Bronchial epithelial cell (primary cell): ENCODE measurements at regions not wholly inside any gene's neighbourhood (a gene's known extent, or its start where the extent isn't known, plus 50 kb on each side); places are given as distances from the start of the nearest gene placed in this dataset.
"Not testable (repeated sequence)": the region's sequence is repeated elsewhere in the genome, so short reads cannot be mapped to it uniquely, and the experiment has no call there.

ENCODE experiments used
- DNase-seq: peaks from one replicate; pipeline ENCODE4 v3.0.0-alpha.2; 2010; ENCODE audit warnings: low read depth
- FAIRE-seq: peaks from 2 replicates; lab custom pipeline; 2011; peaks lifted over from hg19 to GRCh38; lab: Jason Lieb, UNC
- H3K27me3 ChIP-seq: 2 replicates; pipeline ENCODE4 v1.5.1; 2011; ENCODE audit warnings: low read length; ENCODE audit not compliant: control insufficient read depth, insufficient read depth
- H3K36me3 ChIP-seq: 2 replicates; pipeline ENCODE4 v1.5.1; 2011; ENCODE audit warnings: low read length; ENCODE audit not compliant: control insufficient read depth, insufficient read depth
- H3K4me3 ChIP-seq: 2 replicates; pipeline ENCODE4 v1.5.1; 2011; ENCODE audit warnings: mild to moderate bottlenecking, low read depth, low read length, control low read depth
- TF ChIP-seq, protein P1 (sequence below): IDR thresholded peaks from 2 replicates; pipeline ENCODE4 v1.5.1; 2011; ENCODE audit warnings: mild to moderate bottlenecking, moderate library complexity, low read length, control low read depth, inconsistent platforms; ENCODE audit not compliant: insufficient read depth, severe bottlenecking

- H3K36me3 ChIP-seq, result no peaks in the 10 kb centered on the region
- TF ChIP-seq, protein P1, sequence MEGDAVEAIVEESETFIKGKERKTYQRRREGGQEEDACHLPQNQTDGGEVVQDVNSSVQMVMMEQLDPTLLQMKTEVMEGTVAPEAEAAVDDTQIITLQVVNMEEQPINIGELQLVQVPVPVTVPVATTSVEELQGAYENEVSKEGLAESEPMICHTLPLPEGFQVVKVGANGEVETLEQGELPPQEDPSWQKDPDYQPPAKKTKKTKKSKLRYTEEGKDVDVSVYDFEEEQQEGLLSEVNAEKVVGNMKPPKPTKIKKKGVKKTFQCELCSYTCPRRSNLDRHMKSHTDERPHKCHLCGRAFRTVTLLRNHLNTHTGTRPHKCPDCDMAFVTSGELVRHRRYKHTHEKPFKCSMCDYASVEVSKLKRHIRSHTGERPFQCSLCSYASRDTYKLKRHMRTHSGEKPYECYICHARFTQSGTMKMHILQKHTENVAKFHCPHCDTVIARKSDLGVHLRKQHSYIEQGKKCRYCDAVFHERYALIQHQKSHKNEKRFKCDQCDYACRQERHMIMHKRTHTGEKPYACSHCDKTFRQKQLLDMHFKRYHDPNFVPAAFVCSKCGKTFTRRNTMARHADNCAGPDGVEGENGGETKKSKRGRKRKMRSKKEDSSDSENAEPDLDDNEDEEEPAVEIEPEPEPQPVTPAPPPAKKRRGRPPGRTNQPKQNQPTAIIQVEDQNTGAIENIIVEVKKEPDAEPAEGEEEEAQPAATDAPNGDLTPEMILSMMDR, result no peak
- H3K27me3 ChIP-seq, result no peaks in the 10 kb centered on the region
- H3K4me3 ChIP-seq, result no peak overlapping the region
- DNase-seq (no peak), FAIRE-seq (no peak)
Observed at GRCh38 chr11:25225078-25225477, 728.2 kb downstream of the LUZP2 start.

DNA sequence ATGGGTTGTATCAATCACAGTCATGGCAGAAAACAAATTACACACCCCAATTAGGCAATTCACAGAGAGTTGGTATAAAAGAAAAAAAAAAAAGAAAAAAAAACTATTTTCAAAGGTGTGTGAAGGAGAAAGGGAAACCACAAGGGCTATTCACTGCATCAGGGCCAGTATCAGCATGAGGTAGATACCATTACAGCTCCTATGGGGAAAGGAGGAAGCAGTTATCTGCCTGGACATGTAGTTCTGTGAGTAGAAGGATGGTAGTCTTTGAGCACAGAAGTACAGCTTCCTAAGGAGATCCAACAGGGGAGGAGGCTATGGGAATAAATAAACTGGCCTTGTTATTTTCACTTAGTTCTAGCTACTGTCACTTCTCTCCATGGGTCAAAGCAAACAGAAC is 746.1 kb downstream of the LUZP2 start:
- TF ChIP-seq, protein P1, result no peak
- no peaks in the 10 kb centered on the region for H3K27me3 ChIP-seq
- H3K4me3 ChIP-seq, result no peak overlapping the region
- DNase-seq (peak; percentile 94), FAIRE-seq (no peak)
- no peaks in the 10 kb centered on the region for H3K36me3 ChIP-seq

- TF ChIP-seq, protein P1, result no peak
- FAIRE-seq (no peak), DNase-seq (no peak)
- Histone ChIP-seq H3K4me3 (no peak overlapping the region), H3K27me3 (no peaks in the 10 kb centered on the region), H3K36me3 (no peaks in the 10 kb centered on the region)
Observed at GRCh38 chr11:25244126-25244525, 747.3 kb downstream of the LUZP2 start.

DNA sequence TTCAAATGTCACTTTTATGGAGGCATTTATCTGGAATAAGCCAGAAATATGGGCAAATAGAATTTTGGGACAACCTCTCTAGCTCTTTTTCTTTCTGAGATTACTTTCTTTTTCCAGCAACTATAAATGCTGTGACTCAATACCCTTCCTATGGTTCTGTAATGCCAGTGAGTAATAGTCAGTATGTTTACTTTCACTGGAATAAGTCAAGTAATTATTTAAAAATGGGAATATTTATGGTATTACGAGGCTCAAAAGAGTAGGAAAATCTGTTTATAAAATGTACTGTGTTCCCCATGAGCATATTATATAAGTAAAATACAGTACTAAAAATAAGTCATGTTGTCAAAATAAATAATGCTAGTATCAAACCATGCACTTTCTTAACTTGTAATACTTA is 750.5 kb downstream of the LUZP2 start:
- H3K4me3 ChIP-seq, result no peak overlapping the region

GRCh38 chr11:25252854-25253253 is 756.0 kb downstream of the LUZP2 start:
- FAIRE-seq (no peak), DNase-seq (no peak)
- Histone ChIP-seq H3K27me3 (no peaks in the 10 kb centered on the region), H3K36me3 (no peaks in the 10 kb centered on the region), H3K4me3 (no peak overlapping the region)
- TF ChIP-seq, protein P1, result no peak

More for the DNA sequence above, 750.5 kb downstream of the LUZP2 start:
- no peaks in the 10 kb centered on the region for H3K36me3 ChIP-seq
- DNase-seq (peak; percentile 63), FAIRE-seq (no peak)
- TF ChIP-seq, protein P1, result no peak
- no peaks in the 10 kb centered on the region for H3K27me3 ChIP-seq

DNA sequence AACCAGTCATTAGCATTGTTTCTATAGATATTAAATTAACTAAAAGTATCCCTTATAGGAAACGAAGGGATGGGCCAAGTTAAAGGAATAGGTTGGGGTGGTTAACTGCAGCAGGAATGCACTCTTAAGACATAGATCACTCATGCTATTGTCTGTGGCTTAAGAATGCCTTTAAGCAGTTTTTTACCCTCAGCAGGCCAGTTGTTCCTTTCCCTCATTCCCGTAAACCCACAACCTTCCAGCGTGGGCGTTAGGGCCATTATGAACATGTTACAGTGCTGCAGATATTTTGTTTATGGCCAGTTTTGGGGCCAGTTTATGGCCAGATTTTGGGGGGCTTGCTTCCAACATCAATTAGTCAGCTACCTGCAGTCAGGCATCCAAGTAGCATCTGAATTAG is 767.0 kb downstream of the LUZP2 start:
- H3K4me3 ChIP-seq, H3K36me3 ChIP-seq, H3K27me3 ChIP-seq, DNase-seq, FAIRE-seq: not testable (repeated sequence)
